Daoy (cell line): ENCODE measurements at regions not wholly inside any gene's neighbourhood (a gene's known extent, or its start where the extent isn't known, plus 50 kb on each side); places are given as distances from the start of the nearest gene placed in this dataset.

Source experiments
- DNase-seq: peaks from one replicate; pipeline ENCODE4 v3.0.0-alpha.2; 2015; ENCODE audit warnings: low read depth

- no peak for DNase-seq
These were observed 616.3 kb upstream of the KLF4 start for GRCh38 chr9:108105885-108106284.

GRCh38 chr9:108104991-108105390, 615.4 kb upstream of the KLF4 start:
- no peak for DNase-seq

GRCh38 chr9:108103046-108103693, 613.6 kb upstream of the KLF4 start:
- no peak for DNase-seq

GRCh38 chr9:108101410-108101809, 611.8 kb upstream of the KLF4 start:
- no peak for DNase-seq

- no peak for DNase-seq
These were observed 611.0 kb upstream of the KLF4 start for GRCh38 chr9:108100571-108100970.

GRCh38 chr9:108099854-108100253, 610.3 kb upstream of the KLF4 start:
- DNase-seq, result no peak

- DNase-seq, result no peak
These were observed 605.9 kb upstream of the KLF4 start for GRCh38 chr9:108095496-108095895.

GRCh38 chr9:108094676-108094993, 605.1 kb upstream of the KLF4 start:
- DNase-seq, result peak; percentile 60

- DNase-seq, result peak; percentile 89
These were observed 604.5 kb upstream of the KLF4 start for GRCh38 chr9:108093773-108094675.

GRCh38 chr9:108088916-108089315, 599.3 kb upstream of the KLF4 start:
- DNase-seq, result no peak

- DNase-seq, result no peak
These were observed 598.2 kb upstream of the KLF4 start for GRCh38 chr9:108087781-108088180.

GRCh38 chr9:108086624-108087023, 597.1 kb upstream of the KLF4 start:
- no peak for DNase-seq

- DNase-seq, result no peak
These were observed 595.7 kb upstream of the KLF4 start for GRCh38 chr9:108085294-108085693.

- DNase-seq, result no peak
These were observed 594.3 kb upstream of the KLF4 start for GRCh38 chr9:108083796-108084352.

GRCh38 chr9:108083160-108083750, 593.7 kb upstream of the KLF4 start:
- no peak for DNase-seq

GRCh38 chr9:108081112-108081511, 591.5 kb upstream of the KLF4 start:
- DNase-seq, result no peak

- DNase-seq, result no peak
These were observed 590.7 kb upstream of the KLF4 start for GRCh38 chr9:108080285-108080684.

GRCh38 chr9:108078811-108079210, 589.2 kb upstream of the KLF4 start:
- no peak for DNase-seq

GRCh38 chr9:108078375-108078774, 588.8 kb upstream of the KLF4 start:
- no peak for DNase-seq

- DNase-seq, result no peak
These were observed 588.0 kb upstream of the KLF4 start for GRCh38 chr9:108077556-108077955.

- DNase-seq, result no peak
These were observed 585.3 kb upstream of the KLF4 start for GRCh38 chr9:108074900-108075299.

GRCh38 chr9:108073823-108074222, 584.3 kb upstream of the KLF4 start:
- no peak for DNase-seq

- no peak for DNase-seq
These were observed 583.2 kb upstream of the KLF4 start for GRCh38 chr9:108072740-108073139.
